ENCODE measurements at regions not wholly inside any gene's neighbourhood (a gene's known extent, or its start where the extent isn't known, plus 50 kb on each side); places are given as distances from the start of the nearest gene placed in this dataset.

- TF ChIP-seq, protein P1, sequence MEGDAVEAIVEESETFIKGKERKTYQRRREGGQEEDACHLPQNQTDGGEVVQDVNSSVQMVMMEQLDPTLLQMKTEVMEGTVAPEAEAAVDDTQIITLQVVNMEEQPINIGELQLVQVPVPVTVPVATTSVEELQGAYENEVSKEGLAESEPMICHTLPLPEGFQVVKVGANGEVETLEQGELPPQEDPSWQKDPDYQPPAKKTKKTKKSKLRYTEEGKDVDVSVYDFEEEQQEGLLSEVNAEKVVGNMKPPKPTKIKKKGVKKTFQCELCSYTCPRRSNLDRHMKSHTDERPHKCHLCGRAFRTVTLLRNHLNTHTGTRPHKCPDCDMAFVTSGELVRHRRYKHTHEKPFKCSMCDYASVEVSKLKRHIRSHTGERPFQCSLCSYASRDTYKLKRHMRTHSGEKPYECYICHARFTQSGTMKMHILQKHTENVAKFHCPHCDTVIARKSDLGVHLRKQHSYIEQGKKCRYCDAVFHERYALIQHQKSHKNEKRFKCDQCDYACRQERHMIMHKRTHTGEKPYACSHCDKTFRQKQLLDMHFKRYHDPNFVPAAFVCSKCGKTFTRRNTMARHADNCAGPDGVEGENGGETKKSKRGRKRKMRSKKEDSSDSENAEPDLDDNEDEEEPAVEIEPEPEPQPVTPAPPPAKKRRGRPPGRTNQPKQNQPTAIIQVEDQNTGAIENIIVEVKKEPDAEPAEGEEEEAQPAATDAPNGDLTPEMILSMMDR (IDR thresholded peaks at IDR 0.05): no peak
- TF ChIP-seq POLR2A (IDR thresholded peaks at IDR 0.05): no peak
Observed at GRCh38 chr6:71194724-71195123, 93.9 kb upstream of the OGFRL1 start.

Data from breast epithelium (tissue), 3 donors.